SK-N-SH (cell line): ENCODE measurements at regions not wholly inside any gene's neighbourhood (a gene's known extent, or its start where the extent isn't known, plus 50 kb on each side); places are given as distances from the start of the nearest gene placed in this dataset.

ENCODE experiments used
- CTCF ChIA-PET: fragments of 300-600, 350-600 bp; formaldehyde crosslinking; extraction: SDS; loops from one replicate; lab custom pipeline; 2021; lab: Yijun Ruan, JAX
- POLR2A ChIA-PET: fragments of 350-600 bp; sonication (Branson Sonifier 250); formaldehyde crosslinking; extraction: SDS; loops from one replicate; lab custom pipeline; 2020; ENCODE audit warnings: antibody characterized with exemption, inconsistent platforms; lab: Yijun Ruan, JAX
- DNase-seq: peaks from one replicate; pipeline ENCODE4 v3.0.0; 2012
- H2AFZ ChIP-seq: fragments of 200-600 bp; sonication (generic); 2 replicates; pipeline ENCODE4 v1.8.1; 2016; ENCODE audit warnings: antibody characterized with exemption, mild to moderate bottlenecking, low read depth
- H3F3A ChIP-seq: fragments of 200-600 bp; sonication (generic); replicated peaks from 2 replicates; pipeline ENCODE3; 2016; ENCODE audit warnings: antibody characterized with exemption, mild to moderate bottlenecking; ENCODE audit not compliant: insufficient read depth
- H3K27ac ChIP-seq, 2 experiments: fragments of 200-500 bp in 1 of 2; fragments of 200-600 bp in 1 of 2; sonication (Bioruptor generic) in 1 of 2; sonication (generic), shearing (Covaris generic) in 1 of 2; 2 replicates each; pipeline versions ENCODE4 v1.5.1 to v1.6.1; 2014 to 2016; ENCODE audit warnings: low read depth in 2 of 2, inconsistent platforms in 1 of 2, low read length in 1 of 2, mild to moderate bottlenecking in 1 of 2, mixed read lengths in 1 of 2
- H3K27me3 ChIP-seq: fragments of 200-600 bp; sonication (generic), shearing (Covaris generic); 2 replicates; pipeline ENCODE4 v1.6.1; 2016; ENCODE audit warnings: mixed run types; ENCODE audit not compliant: insufficient read depth
- H3K36me3 ChIP-seq, 2 experiments: fragments of 200-500 bp in 1 of 2; fragments of 200-600 bp in 1 of 2; sonication (Bioruptor generic) in 1 of 2; sonication (generic) in 1 of 2; replicated peaks in 1 of 2; 2 replicates each; pipeline versions ENCODE3 to v1.5.1; 2014 to 2016; ENCODE audit warnings: low read length in 1 of 2, mild to moderate bottlenecking in 1 of 2; ENCODE audit not compliant: insufficient read depth in 2 of 2, control insufficient read depth in 1 of 2
- H3K4me1 ChIP-seq, 2 experiments: fragments of 200-500 bp in 1 of 2; fragments of 200-600 bp in 1 of 2; sonication (Bioruptor generic) in 1 of 2; sonication (generic), shearing (Covaris generic) in 1 of 2; 2 replicates each; pipeline versions ENCODE4 v1.5.1 to v1.6.1; 2014 to 2016; ENCODE audit warnings: low read depth in 1 of 2, low read length in 1 of 2, mixed run types in 1 of 2; ENCODE audit not compliant: insufficient read depth in 2 of 2, control insufficient read depth in 1 of 2
- H3K4me2 ChIP-seq: fragments of 200-600 bp; sonication (generic), shearing (Covaris generic); 2 replicates; pipeline ENCODE4 v1.6.1; 2017; ENCODE audit warnings: mixed run types
- H3K4me3 ChIP-seq, 2 experiments: fragments of 200-500 bp in 1 of 2; fragments of 200-600 bp in 1 of 2; sonication (Bioruptor generic) in 1 of 2; sonication (generic), shearing (Covaris generic) in 1 of 2; 2 replicates each; pipeline versions ENCODE4 v1.5.1 to v1.8.1; 2014 to 2016; ENCODE audit warnings: low read depth in 2 of 2, inconsistent platforms in 1 of 2, low read length in 1 of 2, mild to moderate bottlenecking in 1 of 2, mixed read lengths in 1 of 2, moderate library complexity in 1 of 2
- H3K79me2 ChIP-seq: fragments of 200-600 bp; sonication (generic); 2 replicates; pipeline ENCODE4 v1.8.1; 2017; ENCODE audit warnings: mild to moderate bottlenecking; ENCODE audit not compliant: insufficient read depth
- H3K9ac ChIP-seq: fragments of 200-600 bp; sonication (generic); 2 replicates; pipeline ENCODE4 v1.6.1; 2017; ENCODE audit warnings: mixed run types
- H3K9me2 ChIP-seq: fragments of 200-600 bp; sonication (generic); 2 replicates; pipeline ENCODE4 v1.6.1; 2017; ENCODE audit warnings: mixed run types
- H3K9me3 ChIP-seq: fragments of 200-600 bp; sonication (generic); 2 replicates; pipeline ENCODE4 v1.6.1; 2017; ENCODE audit warnings: mixed run types, mild to moderate bottlenecking, moderate library complexity
- H4K20me1 ChIP-seq: fragments of 200-600 bp; sonication (generic); 2 replicates; pipeline ENCODE4 v1.6.1; 2017; ENCODE audit warnings: mild to moderate bottlenecking, mixed run types; ENCODE audit not compliant: insufficient read depth
- CTCF ChIP-seq: fragments of 200-600 bp; sonication (generic); IDR thresholded peaks from 2 replicates; pipeline ENCODE4 v1.6.1; 2017; ENCODE audit warnings: antibody characterized with exemption, mild to moderate bottlenecking, moderate library complexity
- ELF1 ChIP-seq: IDR thresholded peaks from 2 replicates; pipeline ENCODE4 v1.4.0; 2012
- GATA2 ChIP-seq: sonication (generic); formaldehyde crosslinking; IDR thresholded peaks from 2 replicates; pipeline ENCODE4 v1.5.0; 2020; ENCODE audit warnings: mild to moderate bottlenecking, missing genetic modification reagents
- MAX ChIP-seq: IDR thresholded peaks from 2 replicates; pipeline ENCODE4 v1.4.0; 2012; ENCODE audit warnings: low read depth
- NFIC ChIP-seq: IDR thresholded peaks from 2 replicates; pipeline ENCODE4 v1.4.0; 2012; ENCODE audit warnings: borderline replicate concordance
- POLR2AphosphoS5 ChIP-seq: IDR thresholded peaks from 2 replicates; pipeline ENCODE4 v1.6.1; 2012; ENCODE audit warnings: low read depth, low read length
- RCOR1 ChIP-seq: fragments of 150-350 bp; IDR thresholded peaks from 2 replicates; pipeline ENCODE4 v1.6.1; 2017; ENCODE audit warnings: antibody characterized with exemption, low read length
- RFX5 ChIP-seq: IDR thresholded peaks from 2 replicates; pipeline ENCODE4 v1.6.1; 2012; ENCODE audit warnings: mild to moderate bottlenecking, improper control_type of control experiment, low read length
- TCF12 ChIP-seq: IDR thresholded peaks from 2 replicates; pipeline ENCODE4 v1.4.0; 2012
- USF1 ChIP-seq: IDR thresholded peaks from 2 replicates; pipeline ENCODE4 v1.4.0; 2012; ENCODE audit warnings: low read depth, borderline replicate concordance
- YY1 ChIP-seq: IDR thresholded peaks from 2 replicates; pipeline ENCODE4 v1.4.0; 2012; ENCODE audit warnings: low read depth, mild to moderate bottlenecking
- ZBTB33 ChIP-seq: IDR thresholded peaks from 2 replicates; pipeline ENCODE4 v1.4.0; 2012; ENCODE audit warnings: low read depth, borderline replicate concordance
- WGBS: methylation state at CpG from one replicate; pipeline ENCODE4 v1.1.6; 2017; ENCODE audit warnings: low lambda C conversion rate; 5-methylcytosine and 5-hydroxymethylcytosine counted together

- DNase-seq: no peak
Measured at GRCh38 chr10:10564081-10564794, 453.4 kb upstream of the CELF2 start.

GRCh38 chr10:10576937-10577336, 440.7 kb upstream of the CELF2 start:
- no peak for DNase-seq
- no peak overlapping the region for H3K9ac ChIP-seq
- H3K36me3 ChIP-seq: no peaks in the 10 kb centered on the region
- H3F3A ChIP-seq: no peaks in the 10 kb centered on the region
- 32% methylated on average over 1 of the region's 1 CpG for WGBS
- no peak overlapping the region for H3K4me3 ChIP-seq
- H3K27me3 ChIP-seq: no peaks in the 10 kb centered on the region
- H3K27ac ChIP-seq: no peak overlapping the region
- H4K20me1 ChIP-seq: no peaks in the 10 kb centered on the region
- POLR2A ChIA-PET: no interaction called here
- no peak overlapping the region for H2AFZ ChIP-seq
- H3K4me1 ChIP-seq: no peaks in the 10 kb centered on the region
- H3K9me3 ChIP-seq: no peaks in the 10 kb centered on the region
- no peak for TF ChIP-seq YY1
- no peak for TF ChIP-seq MAX
- no peak for TF ChIP-seq USF1
- TF ChIP-seq ELF1: no peak
- no peak for TF ChIP-seq TCF12
- no peak for TF ChIP-seq RCOR1
- no peak for TF ChIP-seq NFIC
- TF ChIP-seq RFX5: no peak
- no peak overlapping the region for H3K4me2 ChIP-seq
- CTCF ChIA-PET: no interaction called here
- no peaks in the 10 kb centered on the region for H3K9me2 ChIP-seq
- H3K79me2 ChIP-seq: no peaks in the 10 kb centered on the region

More at GRCh38 chr10:10564081-10564794, 453.4 kb upstream of the CELF2 start:
- H3K9me3 ChIP-seq: no peaks in the 10 kb centered on the region
- H4K20me1 ChIP-seq: no peaks in the 10 kb centered on the region
- H3K79me2 ChIP-seq: no peaks in the 10 kb centered on the region
- no peak overlapping the region for H3K9ac ChIP-seq
- H3K36me3 ChIP-seq: no peaks in the 10 kb centered on the region
- H3K4me1 ChIP-seq: no peaks in the 10 kb centered on the region
- H3K9me2 ChIP-seq: no peaks in the 10 kb centered on the region
- no peaks in the 10 kb centered on the region for H3K27me3 ChIP-seq
- H3K27ac ChIP-seq: no peak overlapping the region
- H3K4me3 ChIP-seq: no peak overlapping the region
- no peak overlapping the region for H3K4me2 ChIP-seq
- POLR2A ChIA-PET: no interaction called here
- no peak overlapping the region for H2AFZ ChIP-seq
- no peaks in the 10 kb centered on the region for H3F3A ChIP-seq
- CTCF ChIA-PET: no interaction called here
- WGBS: 28% methylated on average over 10 of the region's 10 CpGs
- no peak for TF ChIP-seq GATA2
- TF ChIP-seq ZBTB33: no peak
- no peak for TF ChIP-seq POLR2AphosphoS5
- TF ChIP-seq CTCF: no peak
